HG03066 (cell line): ENCODE measurements at regions not wholly inside any gene's neighbourhood (a gene's known extent, or its start where the extent isn't known, plus 50 kb on each side); places are given as distances from the start of the nearest gene placed in this dataset.
"Not testable (repeated sequence)": the region's sequence is repeated elsewhere in the genome, so short reads cannot be mapped to it uniquely, and the experiment has no call there.

Source experiments
- ATAC-seq: cut with Tn5 transposase; IDR thresholded peaks from one replicate; pipeline ENCODE4 v1.9.1; 2021; ENCODE audit warnings: low read depth; ENCODE audit not compliant: unreplicated experiment

- no peak for ATAC-seq
These were observed 652.9 kb upstream of the IGFBP7 start for GRCh38 chr4:57763070-57763469.

- no peak for ATAC-seq
These were observed 630.5 kb upstream of the IGFBP7 start for GRCh38 chr4:57740625-57741190.

- ATAC-seq = no peak
These were observed 626.6 kb upstream of the IGFBP7 start for GRCh38 chr4:57736781-57737180.

- no peak for ATAC-seq
These were observed 624.0 kb upstream of the IGFBP7 start for GRCh38 chr4:57734104-57734670.

- not testable (repeated sequence) for ATAC-seq
These were observed 619.8 kb upstream of the IGFBP7 start for GRCh38 chr4:57729775-57730570.

GRCh38 chr4:57726154-57726553 is 616.0 kb upstream of the IGFBP7 start:
- ATAC-seq = no peak

GRCh38 chr4:57719456-57719855 is 609.3 kb upstream of the IGFBP7 start:
- no peak for ATAC-seq

- ATAC-seq = not testable (repeated sequence)
These were observed 604.1 kb upstream of the IGFBP7 start for GRCh38 chr4:57714313-57714712.

- no peak for ATAC-seq
These were observed 599.9 kb upstream of the IGFBP7 start for GRCh38 chr4:57710053-57710452.

GRCh38 chr4:57691370-57691769 is 581.2 kb upstream of the IGFBP7 start:
- ATAC-seq = no peak

GRCh38 chr4:57689693-57690205 is 579.6 kb upstream of the IGFBP7 start:
- ATAC-seq = no peak

- ATAC-seq = no peak
These were observed 572.1 kb upstream of the IGFBP7 start for GRCh38 chr4:57682275-57682674.

GRCh38 chr4:57679969-57680368 is 569.8 kb upstream of the IGFBP7 start:
- no peak for ATAC-seq

- ATAC-seq = no peak
These were observed 566.2 kb upstream of the IGFBP7 start for GRCh38 chr4:57676394-57676793.

- no peak for ATAC-seq
These were observed 562.8 kb upstream of the IGFBP7 start for GRCh38 chr4:57672846-57673433.

GRCh38 chr4:57668621-57669020 is 558.4 kb upstream of the IGFBP7 start:
- ATAC-seq = no peak

- ATAC-seq = no peak
These were observed 555.6 kb upstream of the IGFBP7 start for GRCh38 chr4:57665806-57666205.

GRCh38 chr4:57661517-57662090 is 551.4 kb upstream of the IGFBP7 start:
- no peak for ATAC-seq

GRCh38 chr4:57658673-57659072 is 548.5 kb upstream of the IGFBP7 start:
- ATAC-seq = no peak

GRCh38 chr4:57658188-57658587 is 548.0 kb upstream of the IGFBP7 start:
- no peak for ATAC-seq

GRCh38 chr4:57655342-57655741 is 545.2 kb upstream of the IGFBP7 start:
- ATAC-seq = no peak
